ENCODE measurements at regions not wholly inside any gene's neighbourhood (a gene's known extent, or its start where the extent isn't known, plus 50 kb on each side); places are given as distances from the start of the nearest gene placed in this dataset.

DNA sequence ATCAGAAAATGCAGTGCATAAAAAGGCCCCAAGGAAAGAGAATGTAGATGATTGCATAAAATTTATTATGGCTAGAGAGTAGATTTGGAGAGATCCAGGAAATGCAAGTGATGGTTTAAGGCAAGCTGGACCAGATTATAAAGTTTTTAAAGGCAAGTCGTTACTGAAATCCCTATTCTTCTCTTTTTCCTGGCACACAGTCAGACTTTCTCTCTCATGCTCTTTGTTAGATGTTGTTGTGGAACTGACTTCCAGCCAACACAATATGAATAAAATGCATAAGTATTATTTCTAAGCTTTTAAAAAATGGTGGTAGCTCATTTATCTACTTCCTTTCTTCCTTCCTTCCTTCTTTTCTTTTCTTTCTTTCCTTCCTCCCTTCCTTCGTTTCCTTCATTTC, 1085.4 kb upstream of the CDH6 start:
- no peak overlapping the region for H3K4me3 ChIP-seq (ENCODE audit: control insufficient read depth, low read depth, low read length)
- no peak for DNase-seq (ENCODE audit: low read depth)
- TF ChIP-seq, protein P1, sequence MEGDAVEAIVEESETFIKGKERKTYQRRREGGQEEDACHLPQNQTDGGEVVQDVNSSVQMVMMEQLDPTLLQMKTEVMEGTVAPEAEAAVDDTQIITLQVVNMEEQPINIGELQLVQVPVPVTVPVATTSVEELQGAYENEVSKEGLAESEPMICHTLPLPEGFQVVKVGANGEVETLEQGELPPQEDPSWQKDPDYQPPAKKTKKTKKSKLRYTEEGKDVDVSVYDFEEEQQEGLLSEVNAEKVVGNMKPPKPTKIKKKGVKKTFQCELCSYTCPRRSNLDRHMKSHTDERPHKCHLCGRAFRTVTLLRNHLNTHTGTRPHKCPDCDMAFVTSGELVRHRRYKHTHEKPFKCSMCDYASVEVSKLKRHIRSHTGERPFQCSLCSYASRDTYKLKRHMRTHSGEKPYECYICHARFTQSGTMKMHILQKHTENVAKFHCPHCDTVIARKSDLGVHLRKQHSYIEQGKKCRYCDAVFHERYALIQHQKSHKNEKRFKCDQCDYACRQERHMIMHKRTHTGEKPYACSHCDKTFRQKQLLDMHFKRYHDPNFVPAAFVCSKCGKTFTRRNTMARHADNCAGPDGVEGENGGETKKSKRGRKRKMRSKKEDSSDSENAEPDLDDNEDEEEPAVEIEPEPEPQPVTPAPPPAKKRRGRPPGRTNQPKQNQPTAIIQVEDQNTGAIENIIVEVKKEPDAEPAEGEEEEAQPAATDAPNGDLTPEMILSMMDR (IDR thresholded peaks at IDR 0.05; ENCODE audit: control insufficient read depth, insufficient read depth, low read depth, low read length, missing control alignments), result no peak

DNA sequence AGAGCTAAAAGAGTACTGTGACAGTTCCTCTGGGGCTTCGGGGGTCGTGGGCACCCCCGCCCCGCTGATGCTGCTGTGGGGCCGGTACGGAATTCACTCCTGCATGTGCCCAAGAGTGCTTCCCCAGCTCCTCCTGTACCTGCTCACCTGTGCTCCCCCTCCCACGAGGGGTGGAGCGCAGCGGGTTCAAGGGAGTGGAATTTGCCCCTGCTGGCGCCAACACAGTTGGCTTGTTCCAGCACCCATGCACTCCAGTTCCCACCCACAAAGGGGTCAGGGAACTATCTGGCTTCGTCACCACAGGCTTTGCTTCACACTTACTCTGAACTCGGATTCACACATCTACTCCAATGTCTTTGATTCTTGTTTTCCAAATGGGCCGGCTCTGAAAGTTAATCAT, 1086.9 kb upstream of the CDH6 start:
- no peak overlapping the region for H3K4me3 ChIP-seq (ENCODE audit: control insufficient read depth, low read depth, low read length)
- no peak for DNase-seq (ENCODE audit: low read depth)
- TF ChIP-seq, protein P1 (IDR thresholded peaks at IDR 0.05; ENCODE audit: control insufficient read depth, insufficient read depth, low read depth, low read length, missing control alignments), result no peak

DNA sequence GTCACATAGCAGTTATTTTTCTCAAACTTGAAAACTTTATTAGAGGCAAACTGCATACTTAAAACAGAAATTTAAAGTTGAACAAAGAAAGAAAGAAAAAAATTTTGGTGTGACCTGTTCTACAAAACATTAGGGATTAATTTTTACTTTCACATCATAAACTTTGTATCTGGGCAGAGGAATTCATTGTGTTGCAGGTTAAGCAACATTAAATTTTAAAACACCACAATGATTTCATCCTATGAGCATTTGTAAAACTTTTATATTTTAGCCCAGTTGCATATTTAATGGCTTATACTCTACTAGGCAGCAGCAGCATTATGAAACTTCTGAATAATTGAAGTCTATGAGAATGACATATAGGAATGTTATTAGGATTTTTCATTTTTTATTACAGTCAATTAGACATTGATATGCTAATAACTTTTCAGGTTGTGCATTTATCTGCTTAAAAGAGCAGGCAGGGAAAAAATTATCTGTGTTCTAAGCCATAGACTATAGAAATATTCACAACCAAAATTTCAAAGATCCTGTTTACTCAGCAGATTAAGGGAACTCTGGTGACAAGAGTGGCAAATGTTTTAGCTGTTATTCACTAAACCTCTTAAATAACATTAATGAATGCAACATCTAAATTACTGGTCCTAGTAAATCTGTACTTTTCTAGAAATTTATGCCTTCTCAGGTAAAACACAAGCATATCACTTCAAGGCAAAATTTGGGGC, 1088.5 kb upstream of the CDH6 start:
- DNase-seq (ENCODE audit: low read depth), result no peak
- TF ChIP-seq, protein P1 (IDR thresholded peaks at IDR 0.05; ENCODE audit: control insufficient read depth, insufficient read depth, low read depth, low read length, missing control alignments), result no peak
- H3K4me3 ChIP-seq (ENCODE audit: control insufficient read depth, low read depth, low read length), result no peak overlapping the region

DNA sequence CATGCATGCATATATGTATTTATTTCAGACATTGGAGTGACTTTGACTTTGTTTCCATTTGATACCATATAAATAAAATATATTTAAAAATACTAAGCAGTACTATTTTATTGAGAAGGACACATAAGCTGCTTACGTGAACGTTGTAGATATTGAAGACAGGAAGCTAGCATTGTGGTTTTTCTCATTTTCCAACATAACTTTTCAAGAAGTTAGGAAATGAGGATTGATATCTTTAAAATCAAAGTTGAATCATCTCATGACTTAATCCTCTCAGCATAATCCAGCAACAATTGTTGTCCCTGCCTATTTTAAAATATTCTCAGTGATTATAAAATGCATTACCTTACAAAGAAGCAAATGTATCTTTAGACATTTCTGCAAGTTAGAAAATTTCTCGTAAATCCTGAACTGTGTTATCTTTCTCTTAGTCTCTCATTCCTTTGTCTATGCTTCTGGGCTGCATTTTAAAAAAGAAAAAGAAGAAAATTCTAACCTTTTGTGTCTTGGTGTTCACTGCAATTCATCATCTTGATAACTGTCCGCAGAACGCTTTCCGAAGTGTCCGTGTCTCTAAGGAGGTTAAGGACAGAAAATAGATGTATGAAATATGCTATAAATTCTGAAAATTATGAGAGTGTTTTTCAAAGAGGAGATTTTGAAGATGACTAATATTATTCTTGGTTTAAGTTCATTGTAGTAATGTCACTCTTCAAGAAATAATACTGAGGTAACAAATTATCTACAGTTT, 1089.9 kb upstream of the CDH6 start:
- no peak for DNase-seq (ENCODE audit: low read depth)
- H3K4me3 ChIP-seq (ENCODE audit: control insufficient read depth, low read depth, low read length), result no peak overlapping the region
- TF ChIP-seq, protein P1 (IDR thresholded peaks at IDR 0.05; ENCODE audit: control insufficient read depth, insufficient read depth, low read depth, low read length, missing control alignments), result no peak

DNA sequence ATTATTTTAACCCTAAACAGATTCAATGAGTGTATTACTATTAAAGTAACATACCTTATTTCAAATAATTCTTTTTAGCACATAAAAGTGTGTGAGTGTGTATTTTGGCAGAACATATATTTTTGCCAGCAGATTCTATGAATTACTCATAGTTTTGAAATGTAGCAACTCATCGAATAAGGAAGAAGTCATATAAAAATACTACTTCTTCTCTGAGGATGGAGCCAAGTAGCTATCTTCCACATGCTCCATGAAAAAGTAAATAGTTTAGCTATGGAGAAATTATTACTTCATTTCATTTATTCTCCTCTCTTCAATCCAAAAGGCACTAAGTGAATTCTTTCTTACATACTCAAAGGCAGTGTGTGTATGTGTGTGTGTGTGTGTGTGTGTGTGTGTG, 1090.4 kb upstream of the CDH6 start:
- TF ChIP-seq, protein P1 (IDR thresholded peaks at IDR 0.05; ENCODE audit: control insufficient read depth, insufficient read depth, low read depth, low read length, missing control alignments), result no peak
- DNase-seq (ENCODE audit: low read depth), result no peak
- no peak overlapping the region for H3K4me3 ChIP-seq (ENCODE audit: control insufficient read depth, low read depth, low read length)

DNA sequence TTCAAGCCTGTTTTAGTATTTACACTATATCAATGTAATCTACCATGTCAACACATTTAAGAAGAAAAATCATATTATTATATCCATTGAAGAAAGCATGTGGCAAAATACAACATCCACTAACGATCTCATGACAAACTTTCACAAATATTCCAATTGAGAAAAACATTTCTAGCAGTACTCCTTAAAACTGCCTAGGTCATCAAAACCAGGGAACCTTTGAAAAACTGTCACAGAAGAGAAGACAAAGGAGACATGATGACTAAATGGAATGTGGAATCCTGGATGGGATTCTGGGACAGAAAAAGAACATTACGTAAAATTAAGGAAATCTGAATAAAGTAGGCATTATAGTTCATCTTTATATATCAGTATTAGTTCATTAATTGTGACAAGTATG, 1091.3 kb upstream of the CDH6 start:
- H3K4me3 ChIP-seq (ENCODE audit: control insufficient read depth, low read depth, low read length), result no peak overlapping the region
- no peak for DNase-seq (ENCODE audit: low read depth)
- TF ChIP-seq, protein P1 (IDR thresholded peaks at IDR 0.05; ENCODE audit: control insufficient read depth, insufficient read depth, low read depth, low read length, missing control alignments), result no peak

Data from AG09309 (cell line).